ENCODE measurements at regions not wholly inside any gene's neighbourhood (a gene's known extent, or its start where the extent isn't known, plus 50 kb on each side); places are given as distances from the start of the nearest gene placed in this dataset.

DNA sequence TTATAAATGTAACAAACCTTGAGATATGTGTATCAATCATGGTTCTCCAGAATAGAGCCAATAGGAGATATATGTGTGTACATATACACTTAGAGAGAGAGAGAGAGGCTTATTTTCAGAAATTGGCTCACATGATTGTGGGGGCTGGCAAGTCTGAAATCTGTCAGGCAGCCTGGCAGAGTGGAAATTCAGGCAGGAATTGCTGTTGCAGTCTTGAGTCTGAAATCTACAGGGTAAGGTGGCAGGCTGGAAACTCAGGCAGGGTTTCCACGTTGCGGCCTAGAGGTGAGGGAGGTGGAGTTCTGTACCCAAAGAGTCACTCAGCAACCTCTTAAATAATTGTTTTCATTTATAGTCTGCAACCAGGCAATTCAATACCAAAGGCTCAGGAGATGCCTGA is 218.4 kb downstream of the B3GLCT start:
- no peak for DNase-seq (ENCODE audit: low read depth, low spot score)
- no peak for FAIRE-seq
- dilution Hi-C loops (cut with MboI; ENCODE audit: extremely low pct_ligation_motif_present, low sequenced_read_pairs): loop anchor here (25.0 kb wide), 1 partner anchor 181 kb away; no protein-coding TSS in a partner anchor
- Histone ChIP-seq H3K9me1 (replicated peaks; ENCODE audit: control insufficient read depth, extremely low read depth, insufficient read depth, low read length) (no peaks in the 10 kb centered on the region), H3K27ac (ENCODE audit: insufficient read depth, low read depth, low read length) (no peak overlapping the region), H3K9ac (replicated peaks; ENCODE audit: extremely low read depth, insufficient read depth, low read length) (no peak overlapping the region), H3K9me3 (replicated peaks; ENCODE audit: control insufficient read depth, insufficient read depth, low read length) (no peaks in the 10 kb centered on the region), H3K4me1 (ENCODE audit: control insufficient read depth, extremely low read depth, insufficient read depth, low read length) (no peaks in the 10 kb centered on the region), H3K4me2 (ENCODE audit: insufficient read depth, low read length) (no peak overlapping the region), H3K4me3 (replicated peaks in 1 of 3; ENCODE audit: insufficient read depth in 1 of 3, low read depth in 1 of 3, low read length in 3 of 3) (no peak overlapping the region), H3K79me2 (ENCODE audit: control insufficient read depth, insufficient read depth, low read length) (no peaks in the 10 kb centered on the region), H2AFZ (ENCODE audit: low read depth, low read length) (no peak overlapping the region), H3K27me3 (ENCODE audit: control insufficient read depth in 2 of 2, insufficient read depth in 2 of 2, low read length in 2 of 2) (peaks cover 11 to 12% of the 10 kb centered on the region in 2 experiments), H4K20me1 (replicated peaks; ENCODE audit: control insufficient read depth, extremely low read depth, insufficient read depth, low read length) (no peaks in the 10 kb centered on the region), H3K36me3 (ENCODE audit: control insufficient read depth in 2 of 2, extremely low read depth in 1 of 2, insufficient read depth in 2 of 2, low read length in 2 of 2) (no peaks in the 10 kb centered on the region)
- ChIA-PET CTCF (no interaction called here), POLR2A (no interaction called here)
- intact Hi-C loops (cut with micrococcal nuclease): no loop called here
- no TSS peak for BruUV-seq (replicated peaks)
- TF ChIP-seq FOS (IDR thresholded peaks at IDR 0.05; ENCODE audit: borderline replicate concordance, insufficient read depth, low read length) (no peak), POLR2A (IDR thresholded peaks at IDR 0.05; ENCODE audit: low read depth, low read length) (no peak), JUN (IDR thresholded peaks at IDR 0.05; ENCODE audit: borderline replicate concordance, insufficient read depth, insufficient read length, low read depth) (no peak), GATA2 (IDR thresholded peaks at IDR 0.05; ENCODE audit: insufficient read depth, insufficient read length, low read depth, low read length) (no peak), POLR2AphosphoS5 (IDR thresholded peaks at IDR 0.05; ENCODE audit: insufficient read depth, low read depth, low read length) (no peak)
- TF ChIP-seq, protein P1, sequence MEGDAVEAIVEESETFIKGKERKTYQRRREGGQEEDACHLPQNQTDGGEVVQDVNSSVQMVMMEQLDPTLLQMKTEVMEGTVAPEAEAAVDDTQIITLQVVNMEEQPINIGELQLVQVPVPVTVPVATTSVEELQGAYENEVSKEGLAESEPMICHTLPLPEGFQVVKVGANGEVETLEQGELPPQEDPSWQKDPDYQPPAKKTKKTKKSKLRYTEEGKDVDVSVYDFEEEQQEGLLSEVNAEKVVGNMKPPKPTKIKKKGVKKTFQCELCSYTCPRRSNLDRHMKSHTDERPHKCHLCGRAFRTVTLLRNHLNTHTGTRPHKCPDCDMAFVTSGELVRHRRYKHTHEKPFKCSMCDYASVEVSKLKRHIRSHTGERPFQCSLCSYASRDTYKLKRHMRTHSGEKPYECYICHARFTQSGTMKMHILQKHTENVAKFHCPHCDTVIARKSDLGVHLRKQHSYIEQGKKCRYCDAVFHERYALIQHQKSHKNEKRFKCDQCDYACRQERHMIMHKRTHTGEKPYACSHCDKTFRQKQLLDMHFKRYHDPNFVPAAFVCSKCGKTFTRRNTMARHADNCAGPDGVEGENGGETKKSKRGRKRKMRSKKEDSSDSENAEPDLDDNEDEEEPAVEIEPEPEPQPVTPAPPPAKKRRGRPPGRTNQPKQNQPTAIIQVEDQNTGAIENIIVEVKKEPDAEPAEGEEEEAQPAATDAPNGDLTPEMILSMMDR (IDR thresholded peaks at IDR 0.05; ENCODE audit: extremely low read depth in 1 of 2, insufficient read depth in 1 of 2, low read depth in 1 of 2, low read length in 2 of 2): no peak
- TF ChIP-seq, protein P2, sequence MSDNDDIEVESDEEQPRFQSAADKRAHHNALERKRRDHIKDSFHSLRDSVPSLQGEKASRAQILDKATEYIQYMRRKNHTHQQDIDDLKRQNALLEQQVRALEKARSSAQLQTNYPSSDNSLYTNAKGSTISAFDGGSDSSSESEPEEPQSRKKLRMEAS (IDR thresholded peaks at IDR 0.05; ENCODE audit: insufficient read depth, insufficient read length): no peak

Data from endothelial cell of umbilical vein (primary cell).